GM18907 (cell line): ENCODE measurements at regions not wholly inside any gene's neighbourhood (a gene's known extent, or its start where the extent isn't known, plus 50 kb on each side); places are given as distances from the start of the nearest gene placed in this dataset.
"Not testable (repeated sequence)": the region's sequence is repeated elsewhere in the genome, so short reads cannot be mapped to it uniquely, and the experiment has no call there.

Experiments used
- ATAC-seq: cut with Tn5 transposase; IDR thresholded peaks from one replicate; pipeline ENCODE4 v1.9.1; 2021; ENCODE audit warnings: mild to moderate bottlenecking, moderate library complexity; ENCODE audit not compliant: unreplicated experiment

DNA sequence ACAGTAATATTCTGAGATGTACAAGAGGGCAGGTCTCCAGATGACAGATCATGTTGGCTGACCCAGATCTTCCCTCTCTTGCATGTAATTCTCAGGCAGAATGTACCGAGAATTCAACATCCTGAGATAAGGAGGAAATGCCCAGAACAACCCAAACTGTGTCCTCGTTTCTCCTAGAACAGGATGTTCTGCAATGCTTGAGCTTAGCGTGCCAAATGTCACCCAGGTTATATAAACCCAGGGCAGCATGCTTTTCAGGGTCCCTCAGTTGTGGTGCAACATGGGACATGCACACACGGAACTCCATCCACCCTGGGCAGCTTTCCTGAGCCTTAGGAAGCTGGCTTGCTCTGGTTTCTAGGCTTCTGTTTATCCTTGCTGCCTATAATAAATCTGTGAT lies 102.1 kb upstream of the CMC1 start:
- ATAC-seq: no peak

DNA sequence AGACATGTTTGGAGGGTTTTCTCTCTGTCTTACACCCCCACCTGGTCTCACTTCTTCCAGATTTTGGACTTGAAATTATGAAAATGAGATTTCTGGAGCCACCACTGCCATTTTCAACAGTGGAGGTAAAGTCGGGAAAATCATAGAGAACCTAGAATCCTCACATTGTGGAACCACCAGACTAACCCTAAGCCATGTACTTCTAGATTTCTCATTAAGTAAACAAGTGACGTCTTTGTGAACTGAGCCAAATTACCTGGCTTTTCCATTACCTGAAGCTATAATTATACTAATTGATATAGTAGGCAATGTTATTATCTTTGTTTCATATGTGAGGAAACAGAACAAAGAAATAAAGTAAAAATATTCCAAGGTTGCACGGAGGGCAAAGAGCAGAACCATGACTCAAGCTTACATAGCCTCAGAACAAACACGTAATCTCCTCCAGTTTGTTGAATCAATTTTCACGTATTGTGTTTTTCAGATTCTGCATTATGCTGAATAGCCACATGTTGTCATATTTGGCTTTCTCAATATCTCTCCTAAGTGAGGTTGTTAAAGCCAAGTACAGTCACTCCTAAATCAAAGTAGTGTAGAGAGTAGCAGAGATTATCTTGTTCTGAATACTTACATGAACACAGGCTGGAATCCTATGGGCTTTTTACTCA lies 101.3 kb upstream of the CMC1 start:
- no peak for ATAC-seq

DNA sequence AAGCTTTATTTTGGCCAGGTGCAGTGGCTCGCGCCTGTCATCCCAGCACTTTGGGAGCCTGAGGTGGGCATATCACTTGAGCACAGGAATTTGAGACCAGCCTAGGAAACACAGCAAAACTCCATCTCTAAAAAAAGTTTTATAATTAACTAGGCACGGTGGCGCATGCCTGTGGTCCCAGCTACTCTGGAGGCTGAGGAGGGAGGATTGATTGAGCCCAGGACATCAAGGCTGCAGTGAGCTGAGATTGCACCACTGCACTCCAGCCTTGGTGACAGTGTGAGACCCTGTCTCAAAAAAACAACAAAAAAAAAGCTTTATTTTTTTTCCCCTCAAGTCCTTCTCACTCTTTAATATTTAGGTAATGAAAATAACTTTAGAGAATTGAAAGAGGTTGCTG lies 100.8 kb upstream of the CMC1 start:
- ATAC-seq: no peak

DNA sequence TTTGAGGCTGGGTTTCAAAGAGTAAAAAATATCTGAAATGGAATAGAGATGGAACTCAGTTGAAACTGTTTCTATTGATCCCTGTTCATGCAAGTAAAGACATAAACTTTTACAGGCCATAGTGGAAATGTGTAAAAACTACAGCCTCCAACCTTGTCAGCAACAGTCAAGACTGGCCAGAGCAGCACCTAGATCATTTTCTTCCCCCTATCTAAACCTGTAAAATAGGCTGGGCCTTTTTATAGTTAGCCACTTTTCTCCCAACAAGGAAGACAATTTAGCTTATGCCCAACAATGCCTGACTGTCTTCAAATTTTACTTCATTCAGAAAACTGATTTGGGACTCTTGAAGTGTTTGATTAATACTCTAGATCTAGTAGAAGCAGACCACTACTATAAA lies 91.5 kb upstream of the CMC1 start:
- no peak for ATAC-seq

DNA sequence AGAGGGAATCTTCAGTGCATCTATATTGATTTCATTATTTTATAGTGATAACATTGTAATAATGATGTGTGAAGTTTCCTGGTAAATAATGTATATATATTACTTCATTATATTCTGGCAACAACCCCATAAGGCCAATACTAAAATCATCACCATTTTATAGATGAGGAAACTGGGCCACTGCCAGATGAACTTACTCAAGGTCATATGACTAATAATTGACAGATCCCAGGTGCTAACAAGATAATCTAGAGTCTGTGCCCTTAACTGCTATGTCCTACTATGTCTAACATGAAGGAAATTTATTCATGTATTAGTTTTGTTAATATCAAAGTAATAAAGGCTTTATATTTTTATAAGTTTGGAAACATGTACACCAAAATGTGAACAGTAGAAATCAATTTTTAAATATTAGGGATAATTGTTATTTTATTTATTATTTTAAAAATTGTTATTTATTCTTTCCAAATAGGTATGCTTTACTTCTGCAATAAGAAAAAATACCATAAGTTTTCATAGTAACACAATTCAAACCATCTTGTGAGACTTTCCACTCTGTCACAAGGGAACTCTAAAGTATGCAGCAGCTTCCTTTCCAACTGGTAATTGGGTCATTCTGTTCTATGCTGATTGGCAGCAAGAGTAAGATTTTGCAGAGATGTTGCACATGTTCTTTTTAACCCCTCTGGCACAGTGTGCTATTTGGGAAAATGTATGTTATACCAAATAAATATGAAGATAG lies 90.8 kb upstream of the CMC1 start:
- ATAC-seq: no peak

DNA sequence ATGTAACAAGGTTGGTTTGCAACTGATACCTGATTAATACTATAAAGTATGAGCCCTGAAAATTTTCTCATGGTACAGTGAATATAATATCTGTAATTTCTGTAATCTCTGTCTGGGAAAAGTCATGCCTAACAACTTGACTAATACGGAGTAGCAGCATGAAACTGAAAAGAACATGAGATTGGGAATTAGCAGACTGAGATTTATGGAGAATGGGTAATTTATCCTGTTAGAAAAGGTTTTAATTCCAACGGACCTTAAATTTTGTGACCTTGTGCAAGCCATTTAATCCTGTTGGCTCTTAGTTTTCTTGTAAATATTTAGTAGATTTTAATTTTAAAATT lies 90.2 kb upstream of the CMC1 start:
- ATAC-seq: no peak

DNA sequence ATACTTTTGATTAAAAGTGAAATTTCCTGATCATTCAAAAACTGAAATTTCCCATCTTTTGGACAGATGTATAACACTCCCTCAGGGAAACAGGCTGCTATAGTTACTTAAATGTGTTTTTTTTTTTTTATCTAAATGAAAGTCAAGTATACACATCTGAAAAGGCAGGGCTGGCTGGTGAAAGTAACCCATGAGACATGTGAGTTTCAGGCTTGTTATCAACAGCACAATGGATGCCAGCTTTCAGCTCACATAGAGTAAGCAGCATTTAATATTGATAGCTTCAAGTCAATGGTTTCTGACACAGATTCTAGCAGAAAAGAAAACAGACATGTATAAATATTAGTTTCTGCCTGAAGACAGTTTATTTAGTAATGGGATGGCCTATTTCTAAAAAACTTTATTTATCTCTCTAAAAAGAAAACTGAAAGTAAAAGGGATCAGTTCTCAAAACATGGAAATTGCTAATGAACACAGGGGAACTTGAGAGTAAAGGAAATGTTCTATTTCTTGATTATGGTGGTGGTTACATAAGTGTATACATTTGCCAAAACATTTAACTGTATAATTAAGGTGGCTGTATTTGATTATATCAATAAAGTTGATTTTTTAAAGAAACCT lies 89.7 kb upstream of the CMC1 start:
- ATAC-seq: peak; percentile 85

DNA sequence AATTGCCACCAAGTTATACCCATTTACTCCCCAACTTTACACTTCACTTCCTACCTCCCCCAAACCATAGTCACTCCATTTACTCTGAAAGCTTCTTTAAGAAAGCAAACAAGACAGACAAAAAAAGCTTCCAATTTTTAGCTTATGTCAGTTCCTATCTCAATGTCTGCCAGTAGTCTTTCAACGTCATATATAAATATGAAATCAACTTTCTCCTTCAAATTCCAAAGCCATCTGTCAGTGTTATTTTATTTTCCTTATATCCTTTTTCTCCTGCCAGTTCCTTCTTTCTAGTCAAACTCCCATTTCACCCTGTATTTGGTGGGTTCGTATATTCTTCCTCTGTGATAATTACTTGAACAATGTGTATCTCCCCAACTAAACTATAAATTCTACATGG lies 85.8 kb upstream of the CMC1 start:
- ATAC-seq: no peak

DNA sequence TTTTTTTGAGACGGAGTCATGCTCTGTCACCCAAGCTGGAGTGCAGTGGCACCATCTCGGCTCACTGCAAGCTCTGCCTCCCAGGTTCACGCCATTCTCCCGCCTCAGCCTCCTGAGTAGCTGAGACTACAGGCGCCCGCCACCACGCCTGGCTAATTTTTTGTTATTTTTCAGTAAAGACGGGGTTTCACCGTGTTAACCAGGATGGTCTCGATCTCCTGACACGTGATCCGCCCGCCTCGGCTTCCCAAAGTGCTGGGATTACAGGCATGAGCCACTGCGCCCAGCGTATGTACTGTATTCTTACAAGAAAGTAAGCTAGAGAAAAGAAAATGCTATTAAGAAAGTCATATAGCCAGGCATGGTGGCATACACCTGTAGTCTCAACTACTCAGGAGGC lies 84.8 kb upstream of the CMC1 start:
- ATAC-seq: not testable (repeated sequence)

DNA sequence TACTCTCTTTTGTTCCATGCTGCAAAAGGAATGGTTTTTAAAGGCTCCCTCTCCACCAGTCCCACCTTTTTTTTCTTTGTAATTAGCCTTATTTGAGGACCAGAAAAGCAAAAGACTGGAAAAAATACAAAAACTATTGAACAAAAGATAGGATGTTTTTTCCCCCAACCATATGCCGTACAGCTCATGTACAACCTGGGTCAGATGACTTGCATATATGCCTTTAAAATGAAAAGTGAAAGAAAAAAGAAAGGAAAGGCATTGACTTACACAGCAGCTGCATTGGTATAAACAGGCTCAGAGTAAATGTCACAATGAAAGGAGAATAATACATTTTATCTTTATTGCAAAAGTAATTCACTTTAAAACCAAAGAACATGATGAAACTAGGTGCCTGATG lies 69.5 kb upstream of the CMC1 start:
- peak; percentile 88 for ATAC-seq

DNA sequence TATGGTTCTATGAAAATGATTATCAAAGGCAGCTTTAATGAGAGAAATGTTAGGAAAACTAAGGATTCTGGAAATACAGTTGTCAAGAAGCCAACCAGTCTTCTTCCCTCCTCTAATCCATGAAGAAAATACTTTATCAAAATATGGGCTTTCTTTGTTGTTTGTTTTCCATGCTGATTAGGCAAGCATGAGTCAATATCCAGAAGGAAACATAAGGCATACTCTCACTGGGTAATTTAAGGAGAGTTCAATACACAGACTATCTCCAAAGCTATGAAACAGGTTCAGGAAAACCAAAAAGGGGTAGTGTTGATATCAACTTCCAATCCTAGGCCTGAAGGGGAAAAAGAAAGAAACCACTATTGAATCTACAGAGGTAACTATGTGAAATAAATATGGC lies 68.7 kb upstream of the CMC1 start:
- ATAC-seq: no peak

DNA sequence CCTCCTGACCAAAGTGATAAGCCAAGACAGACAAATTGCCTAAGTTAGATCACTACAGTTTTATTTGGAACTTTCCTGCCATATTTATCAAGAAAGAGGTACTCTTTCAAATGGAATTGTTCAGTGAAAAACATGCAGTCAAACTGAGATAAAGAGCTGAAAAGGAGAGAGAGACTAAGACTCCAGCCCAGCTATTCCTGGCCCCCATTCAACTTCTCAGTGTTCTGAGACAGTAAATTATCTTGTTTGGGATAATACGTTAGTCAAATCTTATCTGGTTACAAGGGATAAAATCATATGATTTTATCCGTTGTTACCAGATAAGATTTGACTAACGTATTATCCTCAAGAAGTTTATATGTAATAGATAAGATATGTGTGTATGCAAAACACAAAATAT lies 67.6 kb upstream of the CMC1 start:
- no peak for ATAC-seq

DNA sequence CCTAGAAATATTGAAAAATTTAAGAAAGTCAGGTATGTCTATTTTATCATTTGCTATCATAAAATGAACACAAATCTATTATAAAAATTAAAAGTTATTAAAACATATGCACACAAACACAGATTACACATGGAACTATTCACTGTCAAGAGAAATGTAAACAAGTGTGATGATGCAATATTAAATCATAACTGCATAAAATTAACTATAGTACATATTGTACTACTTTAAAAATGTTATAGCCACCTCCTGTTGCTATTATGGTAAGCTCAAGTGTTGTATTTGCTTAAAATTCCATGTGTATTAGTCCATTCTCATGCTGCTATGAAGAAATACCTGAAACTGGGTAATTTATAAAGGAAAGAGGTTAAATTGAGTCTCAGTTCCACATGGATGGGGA lies 54.7 kb upstream of the CMC1 start:
- no peak for ATAC-seq

DNA sequence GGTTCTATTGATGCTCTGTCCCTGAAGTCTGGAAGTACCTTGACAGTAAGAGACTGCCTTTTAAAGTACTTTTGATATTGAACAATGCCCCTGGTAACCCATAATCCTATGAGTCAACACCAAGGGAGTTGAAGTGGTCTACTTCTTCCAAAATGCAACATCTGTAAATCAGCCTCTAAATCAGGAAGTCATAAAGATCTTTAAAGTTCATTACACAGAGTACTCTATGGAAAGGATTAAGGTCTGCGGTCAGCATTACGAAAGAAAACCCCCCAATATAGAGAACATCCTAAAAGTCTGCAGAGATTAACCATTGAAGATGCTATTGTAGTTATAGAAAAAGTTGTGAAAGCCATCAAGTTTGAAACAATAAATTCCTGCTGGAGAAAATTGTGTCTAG lies 52.7 kb upstream of the CMC1 start:
- no peak for ATAC-seq

DNA sequence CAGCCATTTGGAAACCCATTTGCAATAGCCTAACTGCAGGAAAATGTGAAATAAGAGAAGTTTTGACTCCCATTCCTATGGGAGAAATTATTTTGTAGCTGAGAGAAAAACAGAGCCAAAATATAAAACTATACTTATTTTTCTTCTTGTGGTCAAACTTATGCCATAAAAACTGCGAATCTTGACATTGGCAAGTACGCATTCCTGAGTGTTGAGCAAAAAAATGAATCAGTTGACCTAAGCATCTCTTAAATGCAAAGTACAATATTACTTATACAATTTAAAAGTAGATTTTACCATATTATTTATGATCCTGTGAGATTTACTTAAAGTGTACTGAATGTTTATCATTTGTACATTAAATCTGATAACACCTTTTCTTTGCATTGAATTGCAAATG lies 50.1 kb upstream of the CMC1 start:
- ATAC-seq: no peak
